SK-N-SH (cell line): ENCODE measurements at regions not wholly inside any gene's neighbourhood (a gene's known extent, or its start where the extent isn't known, plus 50 kb on each side); places are given as distances from the start of the nearest gene placed in this dataset.

Experiments used
- CTCF ChIA-PET: fragments of 300-600, 350-600 bp; formaldehyde crosslinking; extraction: SDS; loops from one replicate; lab custom pipeline; 2021; lab: Yijun Ruan, JAX
- POLR2A ChIA-PET: fragments of 350-600 bp; sonication (Branson Sonifier 250); formaldehyde crosslinking; extraction: SDS; loops from one replicate; lab custom pipeline; 2020; ENCODE audit warnings: antibody characterized with exemption, inconsistent platforms; lab: Yijun Ruan, JAX
- DNase-seq: peaks from one replicate; pipeline ENCODE4 v3.0.0; 2012
- H2AFZ ChIP-seq: fragments of 200-600 bp; sonication (generic); 2 replicates; pipeline ENCODE4 v1.8.1; 2016; ENCODE audit warnings: antibody characterized with exemption, mild to moderate bottlenecking, low read depth
- H3F3A ChIP-seq: fragments of 200-600 bp; sonication (generic); replicated peaks from 2 replicates; pipeline ENCODE3; 2016; ENCODE audit warnings: antibody characterized with exemption, mild to moderate bottlenecking; ENCODE audit not compliant: insufficient read depth
- H3K27ac ChIP-seq, 2 experiments: fragments of 200-500 bp in 1 of 2; fragments of 200-600 bp in 1 of 2; sonication (Bioruptor generic) in 1 of 2; sonication (generic), shearing (Covaris generic) in 1 of 2; 2 replicates each; pipeline versions ENCODE4 v1.5.1 to v1.6.1; 2014 to 2016; ENCODE audit warnings: low read depth in 2 of 2, inconsistent platforms in 1 of 2, low read length in 1 of 2, mild to moderate bottlenecking in 1 of 2, mixed read lengths in 1 of 2
- H3K27me3 ChIP-seq: fragments of 200-600 bp; sonication (generic), shearing (Covaris generic); 2 replicates; pipeline ENCODE4 v1.6.1; 2016; ENCODE audit warnings: mixed run types; ENCODE audit not compliant: insufficient read depth
- H3K36me3 ChIP-seq, 2 experiments: fragments of 200-500 bp in 1 of 2; fragments of 200-600 bp in 1 of 2; sonication (Bioruptor generic) in 1 of 2; sonication (generic) in 1 of 2; replicated peaks in 1 of 2; 2 replicates each; pipeline versions ENCODE3 to v1.5.1; 2014 to 2016; ENCODE audit warnings: low read length in 1 of 2, mild to moderate bottlenecking in 1 of 2; ENCODE audit not compliant: insufficient read depth in 2 of 2, control insufficient read depth in 1 of 2
- H3K4me1 ChIP-seq, 2 experiments: fragments of 200-500 bp in 1 of 2; fragments of 200-600 bp in 1 of 2; sonication (Bioruptor generic) in 1 of 2; sonication (generic), shearing (Covaris generic) in 1 of 2; 2 replicates each; pipeline versions ENCODE4 v1.5.1 to v1.6.1; 2014 to 2016; ENCODE audit warnings: low read depth in 1 of 2, low read length in 1 of 2, mixed run types in 1 of 2; ENCODE audit not compliant: insufficient read depth in 2 of 2, control insufficient read depth in 1 of 2
- H3K4me2 ChIP-seq: fragments of 200-600 bp; sonication (generic), shearing (Covaris generic); 2 replicates; pipeline ENCODE4 v1.6.1; 2017; ENCODE audit warnings: mixed run types
- H3K4me3 ChIP-seq, 2 experiments: fragments of 200-500 bp in 1 of 2; fragments of 200-600 bp in 1 of 2; sonication (Bioruptor generic) in 1 of 2; sonication (generic), shearing (Covaris generic) in 1 of 2; 2 replicates each; pipeline versions ENCODE4 v1.5.1 to v1.8.1; 2014 to 2016; ENCODE audit warnings: low read depth in 2 of 2, inconsistent platforms in 1 of 2, low read length in 1 of 2, mild to moderate bottlenecking in 1 of 2, mixed read lengths in 1 of 2, moderate library complexity in 1 of 2
- H3K79me2 ChIP-seq: fragments of 200-600 bp; sonication (generic); 2 replicates; pipeline ENCODE4 v1.8.1; 2017; ENCODE audit warnings: mild to moderate bottlenecking; ENCODE audit not compliant: insufficient read depth
- H3K9ac ChIP-seq: fragments of 200-600 bp; sonication (generic); 2 replicates; pipeline ENCODE4 v1.6.1; 2017; ENCODE audit warnings: mixed run types
- H3K9me2 ChIP-seq: fragments of 200-600 bp; sonication (generic); 2 replicates; pipeline ENCODE4 v1.6.1; 2017; ENCODE audit warnings: mixed run types
- H3K9me3 ChIP-seq: fragments of 200-600 bp; sonication (generic); 2 replicates; pipeline ENCODE4 v1.6.1; 2017; ENCODE audit warnings: mixed run types, mild to moderate bottlenecking, moderate library complexity
- H4K20me1 ChIP-seq: fragments of 200-600 bp; sonication (generic); 2 replicates; pipeline ENCODE4 v1.6.1; 2017; ENCODE audit warnings: mild to moderate bottlenecking, mixed run types; ENCODE audit not compliant: insufficient read depth
- ELF1 ChIP-seq: IDR thresholded peaks from 2 replicates; pipeline ENCODE4 v1.4.0; 2012
- FOXM1 ChIP-seq: IDR thresholded peaks from 2 replicates; pipeline ENCODE4 v1.4.0; 2012; ENCODE audit warnings: low read depth, mild to moderate bottlenecking
- GABPA ChIP-seq: IDR thresholded peaks from 2 replicates; pipeline ENCODE4 v1.4.0; 2012; ENCODE audit warnings: low read depth, mild to moderate bottlenecking
- IRF3 ChIP-seq: fragments of 150-350 bp; IDR thresholded peaks from 2 replicates; pipeline ENCODE4 v1.6.1; 2016; ENCODE audit warnings: mild to moderate bottlenecking, low read depth, low read length
- MEF2A ChIP-seq: IDR thresholded peaks from 2 replicates; pipeline ENCODE4 v1.4.0; 2012; ENCODE audit warnings: low read depth, borderline replicate concordance
- MXI1 ChIP-seq: IDR thresholded peaks from 2 replicates; pipeline ENCODE4 v1.6.1; 2012; ENCODE audit warnings: mild to moderate bottlenecking, low read depth, low read length, improper control_type of control experiment
- NFIC ChIP-seq: IDR thresholded peaks from 2 replicates; pipeline ENCODE4 v1.4.0; 2012; ENCODE audit warnings: borderline replicate concordance
- POLR2AphosphoS5 ChIP-seq: IDR thresholded peaks from 2 replicates; pipeline ENCODE4 v1.6.1; 2012; ENCODE audit warnings: low read depth, low read length
- RAD21 ChIP-seq: IDR thresholded peaks from 2 replicates; pipeline ENCODE4 v1.6.1; 2012; ENCODE audit warnings: mild to moderate bottlenecking, low read length
- RFX5 ChIP-seq: IDR thresholded peaks from 2 replicates; pipeline ENCODE4 v1.6.1; 2012; ENCODE audit warnings: mild to moderate bottlenecking, improper control_type of control experiment, low read length
- SIN3A ChIP-seq: IDR thresholded peaks from 2 replicates; pipeline ENCODE4 v1.6.1; 2012; ENCODE audit warnings: low read depth, mild to moderate bottlenecking, low read length, moderate library complexity, borderline replicate concordance
- SMC3 ChIP-seq: IDR thresholded peaks from 2 replicates; pipeline ENCODE4 v1.6.1; 2012; ENCODE audit warnings: low read depth, low read length, improper control_type of control experiment
- TEAD4 ChIP-seq: IDR thresholded peaks from 2 replicates; pipeline ENCODE4 v1.4.0; 2012; ENCODE audit warnings: mild to moderate bottlenecking, borderline replicate concordance; ENCODE audit not compliant: insufficient read depth
- WGBS: methylation state at CpG from one replicate; pipeline ENCODE4 v1.1.6; 2017; ENCODE audit warnings: low lambda C conversion rate; 5-methylcytosine and 5-hydroxymethylcytosine counted together
- TF ChIP-seq, protein P1 (sequence below): fragments of 150-350 bp; IDR thresholded peaks from 2 replicates; pipeline ENCODE4 v1.6.1; 2017; ENCODE audit warnings: antibody characterized with exemption, low read length, low read depth, borderline replicate concordance
- TF ChIP-seq, protein P2 (sequence below): IDR thresholded peaks from 2 replicates; pipeline ENCODE4; 2012

- Histone ChIP-seq H3K4me1 (peaks cover 0 to 4% of the 10 kb centered on the region in 2 experiments; a peak in 1 of 4 replicates), H3K4me3 (no peak overlapping the region), H3K36me3 (no peaks in the 10 kb centered on the region), H3F3A (no peaks in the 10 kb centered on the region), H3K4me2 (no peak overlapping the region), H4K20me1 (no peaks in the 10 kb centered on the region), H3K9me2 (no peaks in the 10 kb centered on the region), H3K9ac (no peak overlapping the region)
- POLR2A ChIA-PET, result no interaction called here
- peak; percentile 2 for DNase-seq
- no peak for TF ChIP-seq SIN3A
- TF ChIP-seq MXI1, result 0 out of 2 replicates have a peak, but pooled peaks have one; percentile 37
- TF ChIP-seq, all 33 proteins: peak for 1
- H3K79me2 ChIP-seq, result no peaks in the 10 kb centered on the region
- H2AFZ ChIP-seq, result no peak overlapping the region
- H3K9me3 ChIP-seq, result no peaks in the 10 kb centered on the region
- no peaks in the 10 kb centered on the region for H3K27me3 ChIP-seq
- CTCF ChIA-PET, result no interaction called here
- peak overlapping the region in 1 of 2 experiments; percentile 50; a peak in 2 of 4 replicates for H3K27ac ChIP-seq
These were observed 493.3 kb upstream of the ROBO1 start for GRCh38 chr3:80261082-80261481.

DNA sequence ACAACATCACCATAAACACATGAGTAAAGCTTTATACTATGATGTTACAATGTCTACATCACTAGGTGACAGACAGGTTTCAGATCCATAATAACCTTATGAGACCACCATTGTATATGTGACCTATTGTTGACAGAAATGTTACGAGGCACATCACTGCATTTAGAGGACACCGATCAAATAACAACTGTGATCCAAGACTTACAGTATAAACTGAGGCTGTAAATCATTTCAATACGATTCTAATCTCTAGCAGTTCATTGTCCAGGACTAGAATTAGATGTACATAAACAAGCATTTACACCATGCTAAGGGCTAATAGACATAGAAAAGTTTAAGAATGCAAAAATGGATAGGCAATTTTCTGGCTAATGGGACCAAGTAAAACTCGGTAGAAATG, 491.9 kb upstream of the ROBO1 start:
- DNase-seq, result no peak
- Histone ChIP-seq H3F3A (no peaks in the 10 kb centered on the region), H4K20me1 (no peaks in the 10 kb centered on the region), H3K9ac (no peak overlapping the region), H3K36me3 (no peaks in the 10 kb centered on the region), H2AFZ (no peak overlapping the region), H3K4me3 (no peak overlapping the region), H3K79me2 (no peaks in the 10 kb centered on the region), H3K4me1 (peaks cover 0 to 4% of the 10 kb centered on the region in 2 experiments; a peak in 1 of 4 replicates), H3K27ac (no peak overlapping the region), H3K9me3 (no peaks in the 10 kb centered on the region), H3K4me2 (no peak overlapping the region), H3K9me2 (no peaks in the 10 kb centered on the region), H3K27me3 (no peaks in the 10 kb centered on the region)
- WGBS, result 68% methylated on average over 4 of the region's 4 CpGs
- TF ChIP-seq ELF1, result no peak
- TF ChIP-seq SMC3, result no peak
- TF ChIP-seq, protein P1, sequence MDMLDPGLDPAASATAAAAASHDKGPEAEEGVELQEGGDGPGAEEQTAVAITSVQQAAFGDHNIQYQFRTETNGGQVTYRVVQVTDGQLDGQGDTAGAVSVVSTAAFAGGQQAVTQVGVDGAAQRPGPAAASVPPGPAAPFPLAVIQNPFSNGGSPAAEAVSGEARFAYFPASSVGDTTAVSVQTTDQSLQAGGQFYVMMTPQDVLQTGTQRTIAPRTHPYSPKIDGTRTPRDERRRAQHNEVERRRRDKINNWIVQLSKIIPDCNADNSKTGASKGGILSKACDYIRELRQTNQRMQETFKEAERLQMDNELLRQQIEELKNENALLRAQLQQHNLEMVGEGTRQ, result no peak
- no peak for TF ChIP-seq GABPA
- no peak for TF ChIP-seq SIN3A
- ChIA-PET POLR2A (no interaction called here), CTCF (no interaction called here)

GRCh38 chr3:80252113-80252512, 484.3 kb upstream of the ROBO1 start:
- no peaks in the 10 kb centered on the region for H4K20me1 ChIP-seq
- no peaks in the 10 kb centered on the region for H3F3A ChIP-seq
- no peaks in the 10 kb centered on the region for H3K4me1 ChIP-seq
- H3K79me2 ChIP-seq, result no peaks in the 10 kb centered on the region
- 93% methylated on average over 2 of the region's 2 CpGs for WGBS
- H3K27ac ChIP-seq, result no peak overlapping the region
- H3K9me2 ChIP-seq, result no peaks in the 10 kb centered on the region
- ChIA-PET CTCF (no interaction called here), POLR2A (no interaction called here)
- H3K27me3 ChIP-seq, result no peaks in the 10 kb centered on the region
- no peaks in the 10 kb centered on the region for H3K36me3 ChIP-seq
- H3K9ac ChIP-seq, result no peak overlapping the region
- no peak overlapping the region for H2AFZ ChIP-seq
- no peaks in the 10 kb centered on the region for H3K9me3 ChIP-seq
- H3K4me2 ChIP-seq, result no peak overlapping the region
- no peak for TF ChIP-seq RFX5
- TF ChIP-seq MEF2A, result no peak
- TF ChIP-seq, protein P2, sequence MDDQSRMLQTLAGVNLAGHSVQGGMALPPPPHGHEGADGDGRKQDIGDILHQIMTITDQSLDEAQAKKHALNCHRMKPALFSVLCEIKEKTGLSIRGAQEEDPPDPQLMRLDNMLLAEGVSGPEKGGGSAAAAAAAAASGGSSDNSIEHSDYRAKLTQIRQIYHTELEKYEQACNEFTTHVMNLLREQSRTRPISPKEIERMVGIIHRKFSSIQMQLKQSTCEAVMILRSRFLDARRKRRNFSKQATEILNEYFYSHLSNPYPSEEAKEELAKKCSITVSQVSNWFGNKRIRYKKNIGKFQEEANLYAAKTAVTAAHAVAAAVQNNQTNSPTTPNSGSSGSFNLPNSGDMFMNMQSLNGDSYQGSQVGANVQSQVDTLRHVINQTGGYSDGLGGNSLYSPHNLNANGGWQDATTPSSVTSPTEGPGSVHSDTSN, result no peak
- TF ChIP-seq FOXM1, result no peak
- TF ChIP-seq TEAD4, result no peak
- no peak for TF ChIP-seq IRF3
- TF ChIP-seq GABPA, result no peak
- no peak for TF ChIP-seq POLR2AphosphoS5
- TF ChIP-seq NFIC, result no peak
- no peak for TF ChIP-seq RAD21
- DNase-seq, result no peak
- H3K4me3 ChIP-seq, result no peak overlapping the region
